Stimulated activated CD4-positive, alpha-beta T cell treated with anti-CD3 and anti-CD28 coated beads, Interleukin-15, amount 100 ng/mL, for 24 hours (primary cell): ENCODE measurements at regions not wholly inside any gene's neighbourhood (a gene's known extent, or its start where the extent isn't known, plus 50 kb on each side); places are given as distances from the start of the nearest gene placed in this dataset.
"Not testable (repeated sequence)": the region's sequence is repeated elsewhere in the genome, so short reads cannot be mapped to it uniquely, and the experiment has no call there.

ENCODE experiments used
- DNase-seq: peaks from one replicate; pipeline ENCODE4 v3.0.0-alpha.2; 2020

DNA sequence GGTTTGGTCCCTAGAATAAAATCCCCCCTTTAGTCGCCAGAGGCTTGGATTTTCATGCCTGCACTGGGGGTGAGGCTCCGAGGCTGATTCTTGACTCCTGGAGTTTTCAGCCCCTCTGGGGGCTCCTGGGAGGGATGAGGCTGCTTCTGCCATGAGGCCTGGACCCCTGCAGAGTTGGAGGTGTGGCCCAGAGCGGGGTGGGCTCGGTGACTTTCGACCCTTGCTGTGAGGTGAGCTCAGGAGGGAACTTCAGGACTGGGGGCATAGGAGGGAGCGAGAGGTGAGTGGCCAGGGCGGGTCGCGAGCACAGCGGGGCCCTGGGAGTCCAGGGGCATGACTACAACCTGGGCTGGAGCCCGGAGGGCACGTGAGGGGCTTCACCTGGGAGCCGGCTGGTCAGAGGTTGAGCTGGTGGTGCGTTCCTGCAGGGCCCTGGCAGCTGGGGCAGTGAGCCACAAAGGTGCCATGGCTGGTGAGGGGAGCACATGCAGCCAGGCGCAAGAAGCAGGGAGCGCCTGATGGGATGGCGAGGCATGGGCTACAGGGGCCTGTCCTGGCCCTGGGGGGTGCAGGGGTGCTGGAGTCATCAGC lies 168.2 kb downstream of the KIF26A start:
- no peak for DNase-seq

DNA sequence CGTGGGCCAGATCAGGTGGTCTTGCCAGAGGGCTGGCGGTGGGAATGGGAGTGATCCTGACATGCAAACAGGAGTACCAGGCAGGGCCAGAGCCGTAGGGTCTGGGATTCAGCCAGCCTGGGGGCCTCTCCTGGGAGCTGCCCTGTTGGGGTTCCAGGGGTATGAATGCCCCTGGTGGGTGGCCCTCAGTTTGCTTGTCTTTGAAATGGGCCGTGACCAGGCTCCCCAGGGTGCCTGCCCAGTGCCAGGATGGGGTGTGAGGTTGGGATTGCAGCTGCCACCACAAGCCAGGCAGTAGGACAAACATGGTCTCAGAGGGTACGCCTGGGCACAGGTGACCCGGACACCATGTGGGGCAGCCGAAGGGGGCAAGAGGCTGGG lies 168.8 kb downstream of the KIF26A start:
- no peak for DNase-seq

GRCh38 chr14:104307627-104308401 lies 169.4 kb downstream of the KIF26A start:
- DNase-seq, result no peak

DNA sequence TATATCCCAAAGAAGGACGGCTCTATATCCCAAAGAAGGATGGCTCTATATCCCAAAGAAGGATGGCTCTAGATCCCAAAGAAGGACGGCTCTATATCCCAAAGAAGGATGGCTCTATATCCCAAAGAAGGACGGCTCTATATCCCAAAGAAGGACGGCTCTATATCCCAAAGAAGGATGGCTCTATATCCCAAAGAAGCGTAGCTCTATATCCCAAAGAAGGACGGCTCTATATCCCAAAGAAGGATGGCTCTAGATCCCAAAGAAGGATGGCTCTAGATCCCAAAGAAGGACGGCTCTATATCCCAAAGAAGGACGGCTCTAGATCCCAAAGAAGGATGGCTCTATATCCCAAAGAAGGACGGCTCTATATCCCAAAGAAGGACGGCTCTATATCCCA lies 170.1 kb downstream of the KIF26A start:
- not testable (repeated sequence) for DNase-seq

- no peak for DNase-seq
Measured at GRCh38 chr14:104309657-104310369, 171.4 kb downstream of the KIF26A start.

DNA sequence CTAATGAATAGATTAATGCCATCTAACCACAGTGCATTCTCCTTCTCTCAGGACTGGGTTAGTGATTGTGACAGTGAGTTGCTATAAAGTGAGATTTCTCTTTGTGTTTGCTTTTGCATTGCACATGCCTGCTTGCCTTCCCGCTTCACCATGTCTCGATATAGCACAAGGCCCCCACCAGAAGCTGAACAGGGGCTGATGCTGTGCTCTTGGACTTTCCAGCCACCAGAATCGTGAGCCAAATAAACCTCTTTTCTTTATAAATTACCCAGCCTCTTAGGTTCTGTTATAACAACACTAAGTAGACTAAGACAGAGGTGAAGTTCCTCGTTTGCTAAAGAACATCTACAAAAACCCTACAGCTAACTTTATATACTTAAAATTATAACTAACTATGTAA lies 173.0 kb downstream of the KIF26A start:
- no peak for DNase-seq

GRCh38 chr14:104313674-104314073 lies 175.3 kb downstream of the KIF26A start:
- no peak for DNase-seq

GRCh38 chr14:104314251-104314941 lies 176.0 kb downstream of the KIF26A start:
- no peak for DNase-seq

DNA sequence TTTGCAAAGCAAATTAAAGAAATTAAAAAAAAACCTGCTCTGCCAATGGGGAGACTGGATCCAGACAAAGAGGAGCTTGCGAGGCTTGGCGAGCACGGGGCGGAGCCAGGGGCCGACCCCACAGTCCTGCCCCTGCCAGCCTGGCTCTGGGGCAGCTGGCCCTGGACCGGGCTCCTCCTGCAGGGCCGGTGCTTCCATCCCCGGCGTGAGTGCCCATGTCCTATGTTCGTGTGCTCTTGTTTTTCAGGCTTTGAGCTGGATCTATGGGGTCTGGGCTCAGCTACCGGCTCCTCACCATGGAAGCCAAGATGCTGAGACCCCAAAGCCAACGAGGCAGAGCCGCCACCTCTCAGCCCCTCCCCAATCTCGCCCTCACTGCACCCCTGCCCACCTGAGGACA lies 176.8 kb downstream of the KIF26A start:
- DNase-seq, result no peak

DNA sequence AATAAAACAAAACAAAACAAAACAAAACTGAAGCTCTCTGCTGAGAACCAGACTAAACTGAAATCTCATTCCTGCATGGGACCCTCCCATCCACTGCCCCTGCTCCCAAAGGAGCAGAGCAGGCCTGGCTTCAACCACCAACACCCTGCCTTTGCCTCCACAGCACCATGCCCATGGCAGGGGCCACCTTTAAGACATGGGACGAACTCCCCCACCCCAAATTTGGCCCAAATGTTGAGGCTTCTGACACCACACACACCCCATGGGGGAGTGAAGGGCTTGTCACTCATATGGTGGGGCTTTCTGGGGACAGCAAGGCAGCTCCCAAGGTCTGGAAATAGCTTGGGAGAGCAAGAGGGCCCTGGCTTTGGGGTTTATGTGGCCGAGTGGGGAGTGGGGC lies 177.2 kb downstream of the KIF26A start:
- no peak for DNase-seq

DNA sequence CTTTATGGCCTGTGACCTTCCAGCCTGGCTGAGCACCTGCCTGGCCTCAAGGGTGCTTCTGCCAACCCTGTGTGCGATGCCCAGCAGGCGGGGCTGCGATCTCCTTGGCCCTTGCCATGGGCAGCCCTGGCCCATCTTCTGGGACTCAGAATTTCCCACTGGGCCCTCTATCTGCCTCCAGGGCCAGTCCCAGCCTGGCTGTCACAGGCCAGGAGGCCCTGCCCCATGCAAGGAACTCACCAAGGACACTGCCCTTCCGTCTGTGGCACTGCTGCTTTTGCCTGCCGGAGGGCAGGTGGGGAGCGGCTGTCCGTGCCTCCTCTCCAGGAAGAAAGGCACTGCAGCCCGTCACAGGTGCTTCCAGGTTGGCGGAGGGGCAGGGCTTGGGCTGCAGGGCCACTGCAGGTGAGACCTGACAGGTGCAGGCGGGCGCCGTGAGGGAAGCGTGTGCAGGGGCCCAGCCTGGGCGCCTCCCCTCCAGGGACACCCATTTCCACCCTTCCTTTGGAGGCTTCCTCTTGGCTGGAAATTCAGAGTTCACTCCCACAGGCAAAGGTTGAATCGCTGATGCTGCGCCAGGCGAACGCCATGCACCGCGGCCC lies 177.8 kb downstream of the KIF26A start:
- no peak for DNase-seq

GRCh38 chr14:104316723-104317491 lies 178.5 kb downstream of the KIF26A start:
- no peak for DNase-seq

DNA sequence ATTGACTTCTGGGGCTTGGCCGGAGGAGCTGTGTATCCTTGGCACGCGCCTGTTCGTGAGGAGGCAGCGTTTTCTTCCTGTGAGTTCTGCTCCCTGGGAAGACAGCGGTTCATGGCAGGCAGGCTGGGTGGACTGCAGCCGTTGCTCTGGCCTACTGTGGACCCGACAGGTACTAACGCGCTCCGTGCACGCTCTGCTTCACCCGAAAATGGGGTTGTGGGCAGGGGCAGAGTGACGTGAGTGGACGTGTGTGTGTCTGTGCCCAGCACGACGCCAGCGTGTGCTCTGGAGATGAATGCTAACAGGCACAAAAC lies 179.1 kb downstream of the KIF26A start:
- DNase-seq, result no peak

GRCh38 chr14:104317975-104318557 lies 179.7 kb downstream of the KIF26A start:
- DNase-seq, result no peak

GRCh38 chr14:104318558-104319490 lies 180.4 kb downstream of the KIF26A start:
- DNase-seq, result no peak

- DNase-seq, result no peak
Measured at GRCh38 chr14:104319491-104320241, 181.3 kb downstream of the KIF26A start.

GRCh38 chr14:104320611-104321086 lies 182.3 kb downstream of the KIF26A start:
- DNase-seq, result no peak

DNA sequence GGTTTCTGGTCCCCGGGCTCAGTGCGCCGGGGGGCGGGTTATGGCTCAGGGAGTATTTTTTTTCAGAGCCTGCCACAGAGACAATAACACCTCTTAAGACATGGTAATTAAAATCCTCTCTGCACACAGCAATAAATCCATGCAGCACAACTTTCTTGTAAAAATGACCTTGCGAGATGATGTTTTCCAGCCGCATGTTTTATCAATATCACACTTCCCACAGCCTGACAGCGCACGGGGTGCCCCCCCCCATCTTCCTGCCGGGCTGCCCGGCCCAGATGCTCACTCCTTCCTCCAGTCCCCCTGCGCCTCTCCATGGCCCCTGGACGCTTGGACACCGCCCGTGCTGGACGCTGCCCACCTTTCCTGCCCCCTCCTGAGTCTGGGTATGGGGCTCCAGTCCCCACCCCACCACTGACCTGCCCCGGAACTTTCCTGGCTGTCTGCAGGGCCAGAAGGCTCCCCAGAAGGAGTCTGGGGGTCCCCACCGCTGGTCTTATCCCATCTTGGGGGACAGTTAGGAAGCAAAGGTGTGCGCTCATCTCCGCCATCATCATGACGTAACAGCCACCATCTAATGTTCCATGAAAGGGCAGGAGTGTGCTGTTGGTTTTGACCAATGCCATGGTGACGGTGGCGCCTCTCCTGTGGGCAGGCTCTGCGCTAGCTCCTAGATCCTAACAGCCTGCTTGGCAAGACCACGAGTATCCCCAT lies 182.9 kb downstream of the KIF26A start:
- no peak for DNase-seq

GRCh38 chr14:104321802-104322130 lies 183.4 kb downstream of the KIF26A start:
- DNase-seq, result no peak
